GM10266 (cell line): ENCODE measurements at regions not wholly inside any gene's neighbourhood (a gene's known extent, or its start where the extent isn't known, plus 50 kb on each side); places are given as distances from the start of the nearest gene placed in this dataset.
"Not testable (repeated sequence)": the region's sequence is repeated elsewhere in the genome, so short reads cannot be mapped to it uniquely, and the experiment has no call there.

Experiments used
- DNase-seq: peaks from one replicate; pipeline ENCODE4 v3.0.0; 2012; ENCODE audit errors: extremely low spot score
- CTCF ChIP-seq: IDR thresholded peaks from 2 replicates; pipeline ENCODE4 v1.5.1; 2012; ENCODE audit warnings: mild to moderate bottlenecking, low read depth; ENCODE audit not compliant: control insufficient read depth, insufficient read depth; ENCODE audit errors: missing control alignments

GRCh38 chr2:146544701-146545100, 1300.1 kb upstream of the ACVR2A start:
- no peak for DNase-seq
- no peak for TF ChIP-seq CTCF

GRCh38 chr2:146541896-146542295, 1302.9 kb upstream of the ACVR2A start:
- no peak for TF ChIP-seq CTCF
- no peak for DNase-seq

- DNase-seq: no peak
- TF ChIP-seq CTCF: no peak
Observed at GRCh38 chr2:146540271-146540932, 1304.4 kb upstream of the ACVR2A start.

- DNase-seq: not testable (repeated sequence)
Observed at GRCh38 chr2:146539739-146540138, 1305.1 kb upstream of the ACVR2A start.

- no peak for DNase-seq
- no peak for TF ChIP-seq CTCF
Observed at GRCh38 chr2:146537477-146537876, 1307.4 kb upstream of the ACVR2A start.

GRCh38 chr2:146532509-146533147, 1312.2 kb upstream of the ACVR2A start:
- no peak for DNase-seq
- no peak for TF ChIP-seq CTCF

GRCh38 chr2:146532009-146532408, 1312.8 kb upstream of the ACVR2A start:
- no peak for DNase-seq
- no peak for TF ChIP-seq CTCF
